ENCODE measurements at regions not wholly inside any gene's neighbourhood (a gene's known extent, or its start where the extent isn't known, plus 50 kb on each side); places are given as distances from the start of the nearest gene placed in this dataset.

DNA sequence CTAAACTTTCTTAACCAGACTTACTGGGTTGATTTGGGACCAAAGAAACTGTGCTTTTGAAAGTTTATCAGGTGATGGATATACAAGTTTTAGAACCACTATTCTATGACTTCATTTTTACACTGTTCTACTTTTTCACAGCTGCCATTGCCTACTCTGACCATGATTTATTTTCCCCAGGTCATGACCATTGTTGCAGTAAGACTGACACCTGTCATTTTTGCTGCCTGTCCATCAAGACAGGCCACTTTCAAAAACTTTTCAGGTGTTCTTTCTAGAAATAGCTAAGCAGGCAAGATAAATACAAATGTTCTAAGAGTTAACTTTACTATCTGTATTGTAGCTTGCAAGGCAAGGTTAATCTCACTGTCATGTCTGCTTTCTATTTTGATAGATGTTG, 147.9 kb upstream of the SEMA3C start:
- TF ChIP-seq, protein P1, sequence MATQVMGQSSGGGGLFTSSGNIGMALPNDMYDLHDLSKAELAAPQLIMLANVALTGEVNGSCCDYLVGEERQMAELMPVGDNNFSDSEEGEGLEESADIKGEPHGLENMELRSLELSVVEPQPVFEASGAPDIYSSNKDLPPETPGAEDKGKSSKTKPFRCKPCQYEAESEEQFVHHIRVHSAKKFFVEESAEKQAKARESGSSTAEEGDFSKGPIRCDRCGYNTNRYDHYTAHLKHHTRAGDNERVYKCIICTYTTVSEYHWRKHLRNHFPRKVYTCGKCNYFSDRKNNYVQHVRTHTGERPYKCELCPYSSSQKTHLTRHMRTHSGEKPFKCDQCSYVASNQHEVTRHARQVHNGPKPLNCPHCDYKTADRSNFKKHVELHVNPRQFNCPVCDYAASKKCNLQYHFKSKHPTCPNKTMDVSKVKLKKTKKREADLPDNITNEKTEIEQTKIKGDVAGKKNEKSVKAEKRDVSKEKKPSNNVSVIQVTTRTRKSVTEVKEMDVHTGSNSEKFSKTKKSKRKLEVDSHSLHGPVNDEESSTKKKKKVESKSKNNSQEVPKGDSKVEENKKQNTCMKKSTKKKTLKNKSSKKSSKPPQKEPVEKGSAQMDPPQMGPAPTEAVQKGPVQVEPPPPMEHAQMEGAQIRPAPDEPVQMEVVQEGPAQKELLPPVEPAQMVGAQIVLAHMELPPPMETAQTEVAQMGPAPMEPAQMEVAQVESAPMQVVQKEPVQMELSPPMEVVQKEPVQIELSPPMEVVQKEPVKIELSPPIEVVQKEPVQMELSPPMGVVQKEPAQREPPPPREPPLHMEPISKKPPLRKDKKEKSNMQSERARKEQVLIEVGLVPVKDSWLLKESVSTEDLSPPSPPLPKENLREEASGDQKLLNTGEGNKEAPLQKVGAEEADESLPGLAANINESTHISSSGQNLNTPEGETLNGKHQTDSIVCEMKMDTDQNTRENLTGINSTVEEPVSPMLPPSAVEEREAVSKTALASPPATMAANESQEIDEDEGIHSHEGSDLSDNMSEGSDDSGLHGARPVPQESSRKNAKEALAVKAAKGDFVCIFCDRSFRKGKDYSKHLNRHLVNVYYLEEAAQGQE (IDR thresholded peaks at IDR 0.05; ENCODE audit: insufficient read depth in 1 of 2, low read depth in 2 of 2, low read length in 2 of 2), result no peak
- TF ChIP-seq POLR2AphosphoS5 (IDR thresholded peaks at IDR 0.05; ENCODE audit: low read depth, low read length) (no peak), TAF1 (IDR thresholded peaks at IDR 0.05; ENCODE audit: borderline replicate concordance, insufficient read depth, low read length) (no peak), SIN3A (IDR thresholded peaks at IDR 0.05; ENCODE audit: borderline replicate concordance, insufficient read depth, low read length) (no peak), FOXP2 (optimal IDR thresholded peaks at IDR 0.05; ENCODE audit: borderline replicate concordance, extremely low read depth, extremely low read length, insufficient read depth) (no peak)

Data from PFSK-1 (cell line).